WTC11 (cell line): ENCODE measurements at regions not wholly inside any gene's neighbourhood (a gene's known extent, or its start where the extent isn't known, plus 50 kb on each side); places are given as distances from the start of the nearest gene placed in this dataset.

Experiments used
- ATF2 ChIP-seq: sonication (generic); formaldehyde crosslinking; IDR thresholded peaks from 2 replicates; pipeline ENCODE4 v1.8.1; 2022; ENCODE audit warnings: low read depth, missing genetic modification reagents, borderline replicate concordance
- CBFB ChIP-seq: sonication (generic); formaldehyde crosslinking; IDR thresholded peaks from 2 replicates; pipeline ENCODE4 v1.8.1; 2022; ENCODE audit warnings: mild to moderate bottlenecking, low read depth, missing genetic modification reagents
- FOXP1 ChIP-seq: sonication (generic); formaldehyde crosslinking; IDR thresholded peaks from 2 replicates; pipeline ENCODE4 v1.8.0; 2022; ENCODE audit warnings: missing genetic modification reagents, mild to moderate bottlenecking, moderate library complexity, borderline replicate concordance
- GTF2I ChIP-seq: fragments of 250-450 bp; sonication (Bioruptor Pico); conservative IDR thresholded peaks from 2 replicates; pipeline ENCODE4 v1.4.0; 2021; ENCODE audit warnings: mild to moderate bottlenecking
- HMGA2 ChIP-seq: fragments of 250-450 bp; sonication (Bioruptor Pico); IDR thresholded peaks from 2 replicates; pipeline ENCODE4 v1.4.0; 2021; ENCODE audit warnings: mild to moderate bottlenecking, moderate library complexity
- HMGXB4 ChIP-seq: sonication (generic); formaldehyde crosslinking; IDR thresholded peaks from 2 replicates; pipeline ENCODE4 v1.8.1; 2023; ENCODE audit warnings: mild to moderate bottlenecking, moderate library complexity, missing genetic modification reagents
- SP1 ChIP-seq: sonication (generic); formaldehyde crosslinking; conservative IDR thresholded peaks from 2 replicates; pipeline ENCODE4 v1.8.1; 2022; ENCODE audit warnings: missing genetic modification reagents
- TEAD4 ChIP-seq: sonication (generic); formaldehyde crosslinking; IDR thresholded peaks from 2 replicates; pipeline ENCODE4 v1.8.0; 2022; ENCODE audit warnings: mild to moderate bottlenecking, missing genetic modification reagents
- ZNF263 ChIP-seq: sonication (generic); formaldehyde crosslinking; IDR thresholded peaks from 2 replicates; pipeline ENCODE4 v1.8.1; 2022; ENCODE audit warnings: low read depth, mild to moderate bottlenecking, moderate library complexity, missing genetic modification reagents
- TF ChIP-seq, protein P1 (sequence below): sonication (generic); formaldehyde crosslinking; IDR thresholded peaks from 2 replicates; pipeline ENCODE4 v1.8.1; 2023; ENCODE audit warnings: mild to moderate bottlenecking, missing genetic modification reagents, borderline replicate concordance
- TF ChIP-seq, protein P2 (sequence below): fragments of 200-600 bp; IDR thresholded peaks from 2 replicates; pipeline ENCODE4 v1.8.0; 2022; ENCODE audit warnings: antibody characterized with exemption
- TF ChIP-seq, protein P3 (sequence below): sonication (generic); formaldehyde crosslinking; IDR thresholded peaks from 2 replicates; pipeline ENCODE4 v1.8.0; 2022; ENCODE audit warnings: mild to moderate bottlenecking, missing genetic modification reagents
- TF ChIP-seq, protein P4 (sequence below): sonication (generic); formaldehyde crosslinking; IDR thresholded peaks from 2 replicates; pipeline ENCODE4 v1.8.1; 2023; ENCODE audit warnings: mild to moderate bottlenecking, missing genetic modification reagents, moderate library complexity
- TF ChIP-seq, protein P5 (sequence below): sonication (generic); formaldehyde crosslinking; IDR thresholded peaks from 2 replicates; pipeline ENCODE4 v1.8.1; 2022; ENCODE audit warnings: mild to moderate bottlenecking, moderate library complexity, missing genetic modification reagents

DNA sequence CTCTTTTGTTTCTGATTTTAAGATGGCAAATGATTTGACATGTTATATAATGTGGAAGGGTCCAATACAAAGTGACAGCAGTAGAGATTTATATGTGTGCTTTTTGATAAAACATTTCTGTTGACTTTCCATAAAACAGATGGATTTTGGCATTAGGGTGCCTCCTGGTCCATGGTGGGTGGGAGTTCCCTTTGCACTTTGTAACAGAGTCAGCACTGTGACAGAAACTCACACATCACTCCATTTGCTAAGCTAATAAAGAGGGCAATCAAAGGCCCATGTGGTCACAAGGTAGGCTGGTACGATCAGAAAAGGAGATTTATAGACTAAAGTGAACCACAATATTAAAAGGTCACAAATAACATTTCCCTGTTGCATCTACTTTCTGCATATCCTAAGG, 93.3 kb upstream of the NT5C1B start:
- no peak for TF ChIP-seq SP1 (CRISPR knock-in tag)
- TF ChIP-seq FOXP1 (CRISPR knock-in tag) = no peak
- TF ChIP-seq, protein P1, sequence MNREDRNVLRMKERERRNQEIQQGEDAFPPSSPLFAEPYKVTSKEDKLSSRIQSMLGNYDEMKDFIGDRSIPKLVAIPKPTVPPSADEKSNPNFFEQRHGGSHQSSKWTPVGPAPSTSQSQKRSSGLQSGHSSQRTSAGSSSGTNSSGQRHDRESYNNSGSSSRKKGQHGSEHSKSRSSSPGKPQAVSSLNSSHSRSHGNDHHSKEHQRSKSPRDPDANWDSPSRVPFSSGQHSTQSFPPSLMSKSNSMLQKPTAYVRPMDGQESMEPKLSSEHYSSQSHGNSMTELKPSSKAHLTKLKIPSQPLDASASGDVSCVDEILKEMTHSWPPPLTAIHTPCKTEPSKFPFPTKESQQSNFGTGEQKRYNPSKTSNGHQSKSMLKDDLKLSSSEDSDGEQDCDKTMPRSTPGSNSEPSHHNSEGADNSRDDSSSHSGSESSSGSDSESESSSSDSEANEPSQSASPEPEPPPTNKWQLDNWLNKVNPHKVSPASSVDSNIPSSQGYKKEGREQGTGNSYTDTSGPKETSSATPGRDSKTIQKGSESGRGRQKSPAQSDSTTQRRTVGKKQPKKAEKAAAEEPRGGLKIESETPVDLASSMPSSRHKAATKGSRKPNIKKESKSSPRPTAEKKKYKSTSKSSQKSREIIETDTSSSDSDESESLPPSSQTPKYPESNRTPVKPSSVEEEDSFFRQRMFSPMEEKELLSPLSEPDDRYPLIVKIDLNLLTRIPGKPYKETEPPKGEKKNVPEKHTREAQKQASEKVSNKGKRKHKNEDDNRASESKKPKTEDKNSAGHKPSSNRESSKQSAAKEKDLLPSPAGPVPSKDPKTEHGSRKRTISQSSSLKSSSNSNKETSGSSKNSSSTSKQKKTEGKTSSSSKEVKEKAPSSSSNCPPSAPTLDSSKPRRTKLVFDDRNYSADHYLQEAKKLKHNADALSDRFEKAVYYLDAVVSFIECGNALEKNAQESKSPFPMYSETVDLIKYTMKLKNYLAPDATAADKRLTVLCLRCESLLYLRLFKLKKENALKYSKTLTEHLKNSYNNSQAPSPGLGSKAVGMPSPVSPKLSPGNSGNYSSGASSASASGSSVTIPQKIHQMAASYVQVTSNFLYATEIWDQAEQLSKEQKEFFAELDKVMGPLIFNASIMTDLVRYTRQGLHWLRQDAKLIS (CRISPR knock-in tag) = no peak
- no peak for TF ChIP-seq ATF2 (CRISPR knock-in tag)
- TF ChIP-seq, protein P2, sequence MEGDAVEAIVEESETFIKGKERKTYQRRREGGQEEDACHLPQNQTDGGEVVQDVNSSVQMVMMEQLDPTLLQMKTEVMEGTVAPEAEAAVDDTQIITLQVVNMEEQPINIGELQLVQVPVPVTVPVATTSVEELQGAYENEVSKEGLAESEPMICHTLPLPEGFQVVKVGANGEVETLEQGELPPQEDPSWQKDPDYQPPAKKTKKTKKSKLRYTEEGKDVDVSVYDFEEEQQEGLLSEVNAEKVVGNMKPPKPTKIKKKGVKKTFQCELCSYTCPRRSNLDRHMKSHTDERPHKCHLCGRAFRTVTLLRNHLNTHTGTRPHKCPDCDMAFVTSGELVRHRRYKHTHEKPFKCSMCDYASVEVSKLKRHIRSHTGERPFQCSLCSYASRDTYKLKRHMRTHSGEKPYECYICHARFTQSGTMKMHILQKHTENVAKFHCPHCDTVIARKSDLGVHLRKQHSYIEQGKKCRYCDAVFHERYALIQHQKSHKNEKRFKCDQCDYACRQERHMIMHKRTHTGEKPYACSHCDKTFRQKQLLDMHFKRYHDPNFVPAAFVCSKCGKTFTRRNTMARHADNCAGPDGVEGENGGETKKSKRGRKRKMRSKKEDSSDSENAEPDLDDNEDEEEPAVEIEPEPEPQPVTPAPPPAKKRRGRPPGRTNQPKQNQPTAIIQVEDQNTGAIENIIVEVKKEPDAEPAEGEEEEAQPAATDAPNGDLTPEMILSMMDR = no peak
- TF ChIP-seq, protein P3, sequence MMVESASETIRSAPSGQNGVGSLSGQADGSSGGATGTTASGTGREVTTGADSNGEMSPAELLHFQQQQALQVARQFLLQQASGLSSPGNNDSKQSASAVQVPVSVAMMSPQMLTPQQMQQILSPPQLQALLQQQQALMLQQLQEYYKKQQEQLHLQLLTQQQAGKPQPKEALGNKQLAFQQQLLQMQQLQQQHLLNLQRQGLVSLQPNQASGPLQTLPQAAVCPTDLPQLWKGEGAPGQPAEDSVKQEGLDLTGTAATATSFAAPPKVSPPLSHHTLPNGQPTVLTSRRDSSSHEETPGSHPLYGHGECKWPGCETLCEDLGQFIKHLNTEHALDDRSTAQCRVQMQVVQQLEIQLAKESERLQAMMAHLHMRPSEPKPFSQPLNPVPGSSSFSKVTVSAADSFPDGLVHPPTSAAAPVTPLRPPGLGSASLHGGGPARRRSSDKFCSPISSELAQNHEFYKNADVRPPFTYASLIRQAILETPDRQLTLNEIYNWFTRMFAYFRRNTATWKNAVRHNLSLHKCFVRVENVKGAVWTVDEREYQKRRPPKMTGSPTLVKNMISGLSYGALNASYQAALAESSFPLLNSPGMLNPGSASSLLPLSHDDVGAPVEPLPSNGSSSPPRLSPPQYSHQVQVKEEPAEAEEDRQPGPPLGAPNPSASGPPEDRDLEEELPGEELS (CRISPR knock-in tag) = no peak
- no peak for TF ChIP-seq ZNF263
- no peak for TF ChIP-seq HMGA2
- no peak for TF ChIP-seq HMGXB4 (CRISPR knock-in tag)
- TF ChIP-seq, protein P4, sequence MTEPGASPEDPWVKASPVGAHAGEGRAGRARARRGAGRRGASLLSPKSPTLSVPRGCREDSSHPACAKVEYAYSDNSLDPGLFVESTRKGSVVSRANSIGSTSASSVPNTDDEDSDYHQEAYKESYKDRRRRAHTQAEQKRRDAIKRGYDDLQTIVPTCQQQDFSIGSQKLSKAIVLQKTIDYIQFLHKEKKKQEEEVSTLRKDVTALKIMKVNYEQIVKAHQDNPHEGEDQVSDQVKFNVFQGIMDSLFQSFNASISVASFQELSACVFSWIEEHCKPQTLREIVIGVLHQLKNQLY = no peak
- TF ChIP-seq TEAD4 (CRISPR knock-in tag) = no peak
- no peak for TF ChIP-seq GTF2I (CRISPR knock-in tag)
- TF ChIP-seq, protein P5, sequence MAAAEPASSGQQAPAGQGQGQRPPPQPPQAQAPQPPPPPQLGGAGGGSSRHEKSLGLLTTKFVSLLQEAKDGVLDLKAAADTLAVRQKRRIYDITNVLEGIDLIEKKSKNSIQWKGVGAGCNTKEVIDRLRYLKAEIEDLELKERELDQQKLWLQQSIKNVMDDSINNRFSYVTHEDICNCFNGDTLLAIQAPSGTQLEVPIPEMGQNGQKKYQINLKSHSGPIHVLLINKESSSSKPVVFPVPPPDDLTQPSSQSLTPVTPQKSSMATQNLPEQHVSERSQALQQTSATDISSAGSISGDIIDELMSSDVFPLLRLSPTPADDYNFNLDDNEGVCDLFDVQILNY (CRISPR knock-in tag) = no peak
- TF ChIP-seq CBFB (CRISPR knock-in tag) = no peak
